Body of pancreas (tissue), 4 donors: ENCODE measurements at regions not wholly inside any gene's neighbourhood (a gene's known extent, or its start where the extent isn't known, plus 50 kb on each side); places are given as distances from the start of the nearest gene placed in this dataset.

Experiments
- ATAC-seq: fragments of 150-250 bp; one replicate; pipeline ENCODE4 v1.9.1; 2016
- DNase-seq, 4 donors: peaks; one replicate each; pipeline ENCODE4 v3.0.0-alpha.2; 2019
- H3K27ac ChIP-seq, 4 donors: fragments of 200-600 bp; sonication (generic); 1 replicate in 3 of 4; 2 replicates in 1 of 4; pipeline versions ENCODE4 v1.5.1 to v1.6.1; 2016 to 2019; ENCODE audit warnings: mild to moderate bottlenecking in 1 of 4, mixed read lengths in 1 of 4, moderate library complexity in 1 of 4
- H3K27me3 ChIP-seq, 2 donors: fragments of 200-600 bp; sonication (generic); one replicate each; pipeline ENCODE4 v1.6.0; 2016; ENCODE audit warnings: mild to moderate bottlenecking in 1 of 2
- H3K36me3 ChIP-seq, 2 donors: fragments of 200-600 bp; sonication (generic); replicated peaks in 1 of 2; 2 replicates each; pipeline ENCODE4 v1.5.1; 2016; ENCODE audit warnings: low read depth in 2 of 2; ENCODE audit not compliant: insufficient read depth in 1 of 2
- H3K4me1 ChIP-seq: fragments of 200-600 bp; sonication (generic); one replicate; pipeline ENCODE4 v1.6.0; 2016
- H3K4me3 ChIP-seq, 2 donors: fragments of 200-600 bp; sonication (generic); 1 replicate in 1 of 2; 2 replicates in 1 of 2; pipeline ENCODE4 v1.5.1; 2016 to 2019
- H3K9me3 ChIP-seq, 3 donors: fragments of 200-600 bp; sonication (generic); 1 replicate in 2 of 3; 2 replicates in 1 of 3; pipeline ENCODE4 v1.5.1; 2016
- CTCF ChIP-seq, 7 experiments: fragments of 450-650 bp in 4 of 7; fragments of 200-600 bp in 3 of 7; sonication (generic) in 3 of 7; IDR thresholded peaks; one replicate each; pipeline ENCODE4 v1.5.1; 2016 to 2019; ENCODE audit warnings: antibody characterized with exemption in 7 of 7
- POLR2A ChIP-seq, 3 donors: fragments of 450-650 bp; IDR thresholded peaks; one replicate each; pipeline ENCODE4 v1.6.1; 2016; ENCODE audit warnings: antibody characterized with exemption in 3 of 3, mild to moderate bottlenecking in 2 of 3
- WGBS, 2 donors: methylation state at CpG; one replicate each; pipeline ENCODE4 v1.1.5; 2017; 5-methylcytosine and 5-hydroxymethylcytosine counted together
- intact Hi-C: fragments of 100-400 bp; cut with DNase I; formaldehyde crosslinking; loops from one replicate; pipeline ENCODE4 v1.15.1; 2023

- ATAC-seq (no peak), DNase-seq (no peak)
- TF ChIP-seq CTCF (IDR thresholded peaks at IDR 0.05) (no peak), POLR2A (IDR thresholded peaks at IDR 0.05) (no peak)
- peaks cover 0 to 10% (median 0%) of the 10 kb centered on the region in 3 donors for H3K9me3 ChIP-seq
- H3K27ac ChIP-seq = no peak overlapping the region
- WGBS, 2 donors = 80% methylated on average over 11 of the region's 11 CpGs
- intact Hi-C loops = no loop called here
- H3K36me3 ChIP-seq = no peaks in the 10 kb centered on the region
- no peak overlapping the region for H3K4me3 ChIP-seq
- H3K4me1 ChIP-seq = no peaks in the 10 kb centered on the region
- no peaks in the 10 kb centered on the region for H3K27me3 ChIP-seq
These were observed 362.8 kb upstream of the FOXK1 start for GRCh38 chr7:4319280-4319679.

- DNase-seq = no peak
- Histone ChIP-seq H3K27ac (no peak overlapping the region), H3K9me3 (peaks cover 0 to 2% (median 0%) of the 10 kb centered on the region in 3 donors), H3K27me3 (no peaks in the 10 kb centered on the region), H3K36me3 (no peaks in the 10 kb centered on the region), H3K4me1 (no peaks in the 10 kb centered on the region), H3K4me3 (no peak overlapping the region)
- no peak for TF ChIP-seq CTCF (IDR thresholded peaks at IDR 0.05)
- no peak for TF ChIP-seq POLR2A (IDR thresholded peaks at IDR 0.05)
- intact Hi-C loops = no loop called here
- no peak for ATAC-seq
- 69 to 80% methylated on average over 8 of the region's 8 CpGs for WGBS, 2 donors
These were observed 356.4 kb upstream of the FOXK1 start for GRCh38 chr7:4325732-4326131.

- intact Hi-C loops = no loop called here
- no peak for DNase-seq
- Histone ChIP-seq H3K36me3 (no peaks in the 10 kb centered on the region), H3K27me3 (no peaks in the 10 kb centered on the region), H3K9me3 (no peaks in the 10 kb centered on the region), H3K4me1 (no peaks in the 10 kb centered on the region), H3K4me3 (no peak overlapping the region), H3K27ac (no peak overlapping the region)
- TF ChIP-seq POLR2A (IDR thresholded peaks at IDR 0.05) = no peak
- TF ChIP-seq CTCF (IDR thresholded peaks at IDR 0.05) = no peak
- WGBS, 2 donors = 79 to 81% methylated on average over 8 of the region's 8 CpGs
- ATAC-seq = no peak
These were observed 350.4 kb upstream of the FOXK1 start for GRCh38 chr7:4331711-4332110.

- Histone ChIP-seq H3K4me1 (no peaks in the 10 kb centered on the region), H3K9me3 (no peaks in the 10 kb centered on the region), H3K27ac (no peak overlapping the region), H3K4me3 (no peak overlapping the region), H3K27me3 (no peaks in the 10 kb centered on the region), H3K36me3 (no peaks in the 10 kb centered on the region)
- TF ChIP-seq POLR2A (IDR thresholded peaks at IDR 0.05) = no peak
- TF ChIP-seq CTCF (IDR thresholded peaks at IDR 0.05) = no peak
- intact Hi-C loops = no loop called here
- no peak for ATAC-seq
- 76 to 86% methylated on average over 7 of the region's 7 CpGs for WGBS, 2 donors
- DNase-seq = no peak
These were observed 343.5 kb upstream of the FOXK1 start for GRCh38 chr7:4338556-4338955.
